IMR-90 (cell line): ENCODE measurements at regions not wholly inside any gene's neighbourhood (a gene's known extent, or its start where the extent isn't known, plus 50 kb on each side); places are given as distances from the start of the nearest gene placed in this dataset.

Experiments
- ATAC-seq: fragments of 200-7000 bp; cut with Tn5 transposase; 2 replicates; pipeline ENCODE4 v1.9.1; 2020; ENCODE audit warnings: low read depth, mild to moderate bottlenecking, moderate library complexity
- BruUV-seq: library from RNA; stranded (reverse); fragments of 400-500 nt; replicated peaks from 2 replicates; lab custom pipeline; 2021; lab: Mats Ljungman, UMichigan
- CTCF ChIA-PET: fragments of 300-600 bp; formaldehyde crosslinking; extraction: SDS; loops from one replicate; lab custom pipeline; 2021; ENCODE audit warnings: antibody characterized with exemption; lab: Yijun Ruan, JAX
- POLR2A ChIA-PET: fragments of 300-600 bp; sonication (Branson Sonifier 250); formaldehyde crosslinking; loops from one replicate; lab custom pipeline; 2022; ENCODE audit warnings: antibody characterized with exemption; ENCODE audit not compliant: unreplicated experiment; lab: Charles Lee
- DNase-seq: peaks from one replicate; pipeline ENCODE4 v3.0.0; 2013
- H2AFZ ChIP-seq: replicated peaks from 2 replicates; pipeline ENCODE3; 2013; ENCODE audit warnings: low read length, mild to moderate bottlenecking; ENCODE audit not compliant: poor library complexity
- H2AK5ac ChIP-seq: 2 replicates; pipeline ENCODE4 v1.6.1; 2013; ENCODE audit warnings: low read depth, low read length, inconsistent platforms
- H2AK9ac ChIP-seq: replicated peaks from 2 replicates; pipeline ENCODE3; 2013; ENCODE audit warnings: mild to moderate bottlenecking, low read depth, low read length, moderate library complexity; ENCODE audit not compliant: poor library complexity
- H2BK120ac ChIP-seq: 2 replicates; pipeline ENCODE4 v1.6.1; 2013; ENCODE audit warnings: low read depth, low read length, inconsistent platforms
- H2BK15ac ChIP-seq: 3 replicates; pipeline ENCODE4 v1.6.1; 2013; ENCODE audit warnings: low read depth, low read length, inconsistent platforms
- H2BK20ac ChIP-seq: 2 replicates; pipeline ENCODE4 v1.6.1; 2013; ENCODE audit warnings: low read depth, mild to moderate bottlenecking, inconsistent platforms, low read length, moderate library complexity
- H2BK5ac ChIP-seq: 2 replicates; pipeline ENCODE4 v1.6.1; 2013; ENCODE audit warnings: mild to moderate bottlenecking, low read depth, low read length, inconsistent platforms; ENCODE audit not compliant: poor library complexity, severe bottlenecking
- H3K14ac ChIP-seq: replicated peaks from 2 replicates; pipeline ENCODE4 v1.6.1; 2013; ENCODE audit warnings: low read depth, low read length, inconsistent platforms
- H3K18ac ChIP-seq: 2 replicates; pipeline ENCODE4 v1.6.1; 2013; ENCODE audit warnings: low read depth, low read length, control low read depth
- H3K23ac ChIP-seq: 2 replicates; pipeline ENCODE4 v1.6.1; 2013; ENCODE audit warnings: low read depth, low read length, inconsistent platforms
- H3K27ac ChIP-seq: 2 replicates; pipeline ENCODE4 v1.5.1; 2013; ENCODE audit warnings: mild to moderate bottlenecking, control low read depth, low read length; ENCODE audit not compliant: insufficient read depth
- H3K27me3 ChIP-seq: 2 replicates; pipeline ENCODE4 v1.6.1; 2013; ENCODE audit warnings: low read length; ENCODE audit not compliant: control insufficient read depth, insufficient read depth
- H3K36me3 ChIP-seq: 2 replicates; pipeline ENCODE4 v1.6.1; 2013; ENCODE audit warnings: low read length, mixed read lengths; ENCODE audit not compliant: control insufficient read depth, insufficient read depth
- H3K4ac ChIP-seq: 2 replicates; pipeline ENCODE4 v1.6.1; 2013; ENCODE audit warnings: low read depth, low read length, inconsistent platforms
- H3K4me1 ChIP-seq: 2 replicates; pipeline ENCODE4 v1.6.1; 2013; ENCODE audit warnings: low read length, mixed read lengths; ENCODE audit not compliant: control insufficient read depth, insufficient read depth
- H3K4me2 ChIP-seq: 2 replicates; pipeline ENCODE4 v1.6.1; 2013; ENCODE audit warnings: low read depth, mild to moderate bottlenecking, control low read depth, low read length, moderate library complexity
- H3K4me3 ChIP-seq: 2 replicates; pipeline ENCODE4 v1.5.1; 2013; ENCODE audit warnings: low read depth, mild to moderate bottlenecking, control low read depth, low read length, moderate library complexity; ENCODE audit not compliant: insufficient read depth
- H3K56ac ChIP-seq: 2 replicates; pipeline ENCODE4 v1.6.1; 2013; ENCODE audit warnings: low read length, inconsistent platforms; ENCODE audit not compliant: insufficient read depth; ENCODE audit errors: extremely low read depth
- H3K79me1 ChIP-seq, 2 experiments: 2 replicates each; pipeline ENCODE4 v1.6.1; 2013; ENCODE audit warnings: low read length in 2 of 2, inconsistent platforms in 1 of 2, low read depth in 1 of 2
- H3K9ac ChIP-seq: 2 replicates; pipeline ENCODE4 v1.6.1; 2013; ENCODE audit warnings: low read depth, low read length, control low read depth
- H3K9me1 ChIP-seq: 2 replicates; pipeline ENCODE4 v1.6.1; 2013; ENCODE audit warnings: low read length, inconsistent platforms; ENCODE audit not compliant: insufficient read depth
- H3K9me3 ChIP-seq: 2 replicates; pipeline ENCODE4 v1.6.1; 2013; ENCODE audit warnings: low read length; ENCODE audit not compliant: control insufficient read depth, insufficient read depth
- H4K20me1 ChIP-seq: 2 replicates; pipeline ENCODE4 v1.6.1; 2013; ENCODE audit warnings: low read length, inconsistent platforms; ENCODE audit not compliant: insufficient read depth
- H4K5ac ChIP-seq: 2 replicates; pipeline ENCODE4 v1.6.1; 2013; ENCODE audit warnings: mild to moderate bottlenecking, low read depth, low read length, control low read depth
- H4K8ac ChIP-seq, 2 experiments: 2 replicates each; pipeline ENCODE4 v1.6.1; 2013; ENCODE audit warnings: low read depth in 2 of 2, low read length in 2 of 2, control low read depth in 1 of 2, inconsistent platforms in 1 of 2
- H4K91ac ChIP-seq: 2 replicates; pipeline ENCODE4 v1.6.1; 2013; ENCODE audit warnings: low read depth, low read length, inconsistent platforms; ENCODE audit not compliant: insufficient read depth
- BHLHE40 ChIP-seq: fragments of 150-350 bp; IDR thresholded peaks from 2 replicates; pipeline ENCODE4 v1.6.1; 2016; ENCODE audit warnings: mild to moderate bottlenecking, low read depth, low read length
- CEBPB ChIP-seq: IDR thresholded peaks from 2 replicates; pipeline ENCODE4 v1.6.1; 2012; ENCODE audit warnings: low read depth, low read length, improper control_type of control experiment
- CHD1 ChIP-seq: IDR thresholded peaks from 2 replicates; pipeline ENCODE4 v1.6.1; 2012; ENCODE audit warnings: low read depth, low read length, improper control_type of control experiment
- FOS ChIP-seq: fragments of 150-350 bp; IDR thresholded peaks from 2 replicates; pipeline ENCODE4 v1.6.1; 2016; ENCODE audit warnings: low read depth, low read length
- MXI1 ChIP-seq: IDR thresholded peaks from 2 replicates; pipeline ENCODE4 v1.6.1; 2012; ENCODE audit warnings: low read depth, mild to moderate bottlenecking, low read length, moderate library complexity, borderline replicate concordance
- NFE2L2 ChIP-seq: fragments of 150-350 bp; IDR thresholded peaks from 2 replicates; pipeline ENCODE4 v1.6.1; 2016; ENCODE audit warnings: low read depth, mild to moderate bottlenecking, low read length
- POLR2A ChIP-seq: IDR thresholded peaks from 2 replicates; pipeline ENCODE4 v1.6.1; 2012; ENCODE audit warnings: mild to moderate bottlenecking, low read depth, low read length
- RCOR1 ChIP-seq: IDR thresholded peaks from 2 replicates; pipeline ENCODE4 v1.6.1; 2012; ENCODE audit warnings: mild to moderate bottlenecking, low read length, improper control_type of control experiment; ENCODE audit not compliant: insufficient replicate concordance
- RFX5 ChIP-seq: IDR thresholded peaks from 2 replicates; pipeline ENCODE4 v1.8.0; 2012; ENCODE audit warnings: low read depth, mild to moderate bottlenecking, low read length, moderate library complexity
- WGBS, 2 experiments: methylation state at CpG; one replicate each; pipeline versions ENCODE4 v1.1.5 to v1.1.7; 2013; ENCODE audit warnings: missing lambda C conversion rate in 2 of 2; ENCODE audit not compliant: insufficient read length in 1 of 2; ENCODE audit errors: extremely low coverage in 2 of 2; 5-methylcytosine and 5-hydroxymethylcytosine counted together
- dilution Hi-C: fragments of 300-500 bp; cut with HindIII; formaldehyde crosslinking; loops from one replicate; pipeline ENCODE4 v1.14.3; 2018; ENCODE audit warnings: low sequenced_read_pairs; ENCODE audit not compliant: unreplicated experiment
- in situ Hi-C: fragments of 300-500 bp; cut with MboI; formaldehyde crosslinking; loops from 3 replicates; pipeline ENCODE4 v1.14.3; 2019; ENCODE audit warnings: low sequenced_read_pairs, inconsistent platforms, mixed read lengths
- intact Hi-C: fragments of 100-400 bp; cut with micrococcal nuclease; formaldehyde crosslinking; loops from 2 replicates; pipeline ENCODE4 v1.10.0; 2022
- TF ChIP-seq, protein P1 (sequence below): conservative IDR thresholded peaks from 2 replicates; pipeline ENCODE4 v1.5.1; 2012; ENCODE audit warnings: mild to moderate bottlenecking, low read depth, low read length, improper control_type of control experiment
- TF ChIP-seq, protein P2 (sequence below): fragments of 150-350 bp; IDR thresholded peaks from 2 replicates; pipeline ENCODE4 v1.6.1; 2016; ENCODE audit warnings: low read depth, mild to moderate bottlenecking, low read length, moderate library complexity, borderline replicate concordance

DNA sequence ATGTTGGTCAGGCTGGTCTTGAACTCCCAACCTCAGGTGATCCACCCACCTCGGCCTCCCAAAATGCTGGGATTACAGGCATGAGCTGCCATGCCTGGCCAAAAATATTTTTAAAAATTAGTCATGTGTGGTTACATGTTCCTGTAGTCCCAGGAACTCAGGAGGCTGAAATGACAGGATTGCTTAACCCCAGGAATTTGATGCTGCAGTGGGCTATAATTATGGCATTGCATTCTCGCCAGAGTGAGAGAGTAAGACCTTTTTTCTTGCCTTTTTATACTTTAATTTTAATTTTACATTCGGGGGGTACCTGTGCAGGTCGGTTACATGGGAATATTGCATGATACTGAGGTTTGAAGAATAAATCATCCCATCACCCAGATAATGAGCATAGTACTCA is 86.6 kb upstream of the ZNF92 start:
- DNase-seq: no peak
- H3K4me3 ChIP-seq: no peak overlapping the region
- no peaks in the 10 kb centered on the region for H3K9me1 ChIP-seq
- ChIA-PET POLR2A (no interaction called here), CTCF (no interaction called here)
- H3K9ac ChIP-seq: no peak overlapping the region
- dilution Hi-C loops: no loop called here
- ATAC-seq: no peak
- no peak overlapping the region for H2AK5ac ChIP-seq
- no peak overlapping the region for H4K5ac ChIP-seq
- no TSS peak for BruUV-seq
- in situ Hi-C loops: no loop called here
- WGBS, 2 experiments: no CpG with 5 or more reads among the region's 4 CpGs
- H2BK20ac ChIP-seq: no peak overlapping the region
- no peaks in the 10 kb centered on the region for H3K9me3 ChIP-seq
- H3K23ac ChIP-seq: no peak overlapping the region
- H4K20me1 ChIP-seq: no peaks in the 10 kb centered on the region
- no peaks in the 10 kb centered on the region for H3K4me1 ChIP-seq
- no peak overlapping the region for H2BK5ac ChIP-seq
- H3K18ac ChIP-seq: no peak overlapping the region
- no peak overlapping the region for H2AFZ ChIP-seq
- no peak overlapping the region for H3K4ac ChIP-seq
- no peaks in the 10 kb centered on the region for H3K79me1 ChIP-seq
- no peak overlapping the region for H3K27ac ChIP-seq
- H3K14ac ChIP-seq: no peak overlapping the region
- H2AK9ac ChIP-seq: no peak overlapping the region
- no peak overlapping the region for H3K4me2 ChIP-seq
- intact Hi-C loops: no loop called here
- no peaks in the 10 kb centered on the region for H3K36me3 ChIP-seq
- no peak overlapping the region for H2BK15ac ChIP-seq
- H2BK120ac ChIP-seq: no peak overlapping the region
- H3K27me3 ChIP-seq: no peaks in the 10 kb centered on the region
- no peak overlapping the region for H4K91ac ChIP-seq
- H3K56ac ChIP-seq: no peak overlapping the region
- TF ChIP-seq MXI1 (no peak), FOS (no peak), RFX5 (no peak), NFE2L2 (no peak), RCOR1 (no peak), POLR2A (no peak), BHLHE40 (no peak), CEBPB (no peak), CHD1 (no peak)
- TF ChIP-seq, protein P1, sequence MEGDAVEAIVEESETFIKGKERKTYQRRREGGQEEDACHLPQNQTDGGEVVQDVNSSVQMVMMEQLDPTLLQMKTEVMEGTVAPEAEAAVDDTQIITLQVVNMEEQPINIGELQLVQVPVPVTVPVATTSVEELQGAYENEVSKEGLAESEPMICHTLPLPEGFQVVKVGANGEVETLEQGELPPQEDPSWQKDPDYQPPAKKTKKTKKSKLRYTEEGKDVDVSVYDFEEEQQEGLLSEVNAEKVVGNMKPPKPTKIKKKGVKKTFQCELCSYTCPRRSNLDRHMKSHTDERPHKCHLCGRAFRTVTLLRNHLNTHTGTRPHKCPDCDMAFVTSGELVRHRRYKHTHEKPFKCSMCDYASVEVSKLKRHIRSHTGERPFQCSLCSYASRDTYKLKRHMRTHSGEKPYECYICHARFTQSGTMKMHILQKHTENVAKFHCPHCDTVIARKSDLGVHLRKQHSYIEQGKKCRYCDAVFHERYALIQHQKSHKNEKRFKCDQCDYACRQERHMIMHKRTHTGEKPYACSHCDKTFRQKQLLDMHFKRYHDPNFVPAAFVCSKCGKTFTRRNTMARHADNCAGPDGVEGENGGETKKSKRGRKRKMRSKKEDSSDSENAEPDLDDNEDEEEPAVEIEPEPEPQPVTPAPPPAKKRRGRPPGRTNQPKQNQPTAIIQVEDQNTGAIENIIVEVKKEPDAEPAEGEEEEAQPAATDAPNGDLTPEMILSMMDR: no peak
- TF ChIP-seq, protein P2, sequence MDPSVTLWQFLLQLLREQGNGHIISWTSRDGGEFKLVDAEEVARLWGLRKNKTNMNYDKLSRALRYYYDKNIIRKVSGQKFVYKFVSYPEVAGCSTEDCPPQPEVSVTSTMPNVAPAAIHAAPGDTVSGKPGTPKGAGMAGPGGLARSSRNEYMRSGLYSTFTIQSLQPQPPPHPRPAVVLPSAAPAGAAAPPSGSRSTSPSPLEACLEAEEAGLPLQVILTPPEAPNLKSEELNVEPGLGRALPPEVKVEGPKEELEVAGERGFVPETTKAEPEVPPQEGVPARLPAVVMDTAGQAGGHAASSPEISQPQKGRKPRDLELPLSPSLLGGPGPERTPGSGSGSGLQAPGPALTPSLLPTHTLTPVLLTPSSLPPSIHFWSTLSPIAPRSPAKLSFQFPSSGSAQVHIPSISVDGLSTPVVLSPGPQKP: no peak
- no peak overlapping the region for H4K8ac ChIP-seq
